GM18507 (cell line): ENCODE measurements at regions not wholly inside any gene's neighbourhood (a gene's known extent, or its start where the extent isn't known, plus 50 kb on each side); places are given as distances from the start of the nearest gene placed in this dataset.
"Not testable (repeated sequence)": the region's sequence is repeated elsewhere in the genome, so short reads cannot be mapped to it uniquely, and the experiment has no call there.

ENCODE experiments used
- DNase-seq: peaks from one replicate; pipeline ENCODE4 v3.0.0; 2011; ENCODE audit warnings: low read depth; ENCODE audit not compliant: insufficient read length; ENCODE audit errors: extremely low spot score
- FAIRE-seq: peaks from 2 replicates; lab custom pipeline; 2011; peaks lifted over from hg19 to GRCh38; lab: Jason Lieb, UNC

DNA sequence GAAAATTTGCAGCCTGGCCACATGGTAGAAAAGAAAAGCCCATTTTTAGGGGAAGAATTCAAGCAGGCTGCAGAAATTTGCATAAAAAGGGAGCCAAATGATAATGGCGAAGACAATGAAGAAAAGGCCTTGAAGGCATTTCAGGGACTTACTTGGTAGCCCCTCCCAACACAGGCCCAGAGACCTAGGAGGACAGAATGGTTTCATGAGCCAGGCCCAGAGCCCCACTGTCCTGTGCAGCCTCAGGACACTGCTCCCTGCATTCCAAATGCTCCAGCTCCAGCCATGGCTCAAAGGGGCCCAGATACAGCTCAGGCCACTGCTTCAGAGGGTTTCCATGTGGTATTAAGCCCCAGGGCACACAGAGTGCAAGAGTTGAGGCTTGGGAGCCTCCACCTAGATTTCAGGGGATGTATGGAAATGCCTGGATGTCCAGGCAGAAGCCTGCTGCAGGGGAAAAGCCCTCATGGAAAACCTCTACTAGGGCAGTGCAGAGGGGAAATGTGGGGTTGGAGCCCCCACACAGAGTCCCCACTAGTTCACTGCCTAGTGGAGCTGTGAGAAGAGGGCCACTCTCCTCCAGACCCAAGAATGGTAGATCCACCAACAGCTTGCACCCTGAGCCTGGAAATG is 271.7 kb upstream of the KLF3 start:
- no peak for DNase-seq
- no peak for FAIRE-seq

GRCh38 chr4:38396091-38396490 is 267.9 kb upstream of the KLF3 start:
- no peak for DNase-seq
- no peak for FAIRE-seq

GRCh38 chr4:38396845-38397547 is 267.0 kb upstream of the KLF3 start:
- no peak for FAIRE-seq
- DNase-seq = no peak

- DNase-seq (no peak), FAIRE-seq (no peak)
Measured at GRCh38 chr4:38400946-38401345, 263.1 kb upstream of the KLF3 start.

DNA sequence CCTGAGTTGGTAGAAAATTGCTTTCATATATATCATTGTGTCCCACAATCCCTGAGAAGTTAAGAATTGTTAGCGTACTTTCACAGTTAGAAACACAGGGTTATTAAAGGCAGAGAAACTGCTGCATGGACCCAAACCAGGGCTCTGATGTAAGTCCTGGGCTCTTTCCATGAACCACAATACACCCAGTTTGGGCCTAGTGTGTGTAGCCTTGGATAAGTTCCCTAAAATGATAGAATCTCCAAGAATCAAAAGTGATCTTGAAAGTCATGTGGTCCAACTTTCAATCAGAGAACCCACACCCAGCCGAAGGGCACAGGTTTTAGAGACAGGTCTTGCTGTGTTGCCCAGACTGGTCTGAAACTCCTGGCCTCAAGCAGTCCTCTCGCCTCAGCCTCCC is 257.8 kb upstream of the KLF3 start:
- DNase-seq = no peak
- no peak for FAIRE-seq

- FAIRE-seq = no peak
- no peak for DNase-seq
Measured at GRCh38 chr4:38409852-38410251, 254.1 kb upstream of the KLF3 start.

DNA sequence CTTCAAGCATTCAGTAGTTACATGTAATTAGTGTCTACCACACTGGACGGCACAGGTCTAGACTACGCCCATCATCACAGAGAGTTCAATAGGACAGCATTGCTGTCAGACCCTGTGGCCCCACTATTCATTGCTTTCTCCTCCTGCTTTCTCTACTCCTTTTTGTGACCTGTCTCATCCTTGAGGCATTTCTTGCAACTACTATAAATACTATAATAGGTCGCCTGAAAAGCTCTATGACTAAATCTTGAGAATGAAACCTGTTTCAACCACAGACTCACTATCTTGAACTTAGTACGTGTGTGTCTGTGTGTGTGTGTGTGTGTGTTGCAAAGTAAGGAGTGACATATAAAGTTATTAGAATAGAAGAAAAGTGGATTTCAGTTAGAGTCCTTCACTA is 252.9 kb upstream of the KLF3 start:
- DNase-seq (peak; percentile 9), FAIRE-seq (peak; percentile 69)

- DNase-seq (no peak), FAIRE-seq (no peak)
Measured at GRCh38 chr4:38411981-38412536, 251.9 kb upstream of the KLF3 start.

GRCh38 chr4:38413524-38414341 is 250.3 kb upstream of the KLF3 start:
- DNase-seq (no peak), FAIRE-seq (no peak)

GRCh38 chr4:38414410-38414809 is 249.6 kb upstream of the KLF3 start:
- no peak for DNase-seq
- FAIRE-seq = no peak

- no peak for FAIRE-seq
- no peak for DNase-seq
Measured at GRCh38 chr4:38415682-38416081, 248.3 kb upstream of the KLF3 start.

GRCh38 chr4:38416450-38417014 is 247.5 kb upstream of the KLF3 start:
- FAIRE-seq (no peak), DNase-seq (no peak)

DNA sequence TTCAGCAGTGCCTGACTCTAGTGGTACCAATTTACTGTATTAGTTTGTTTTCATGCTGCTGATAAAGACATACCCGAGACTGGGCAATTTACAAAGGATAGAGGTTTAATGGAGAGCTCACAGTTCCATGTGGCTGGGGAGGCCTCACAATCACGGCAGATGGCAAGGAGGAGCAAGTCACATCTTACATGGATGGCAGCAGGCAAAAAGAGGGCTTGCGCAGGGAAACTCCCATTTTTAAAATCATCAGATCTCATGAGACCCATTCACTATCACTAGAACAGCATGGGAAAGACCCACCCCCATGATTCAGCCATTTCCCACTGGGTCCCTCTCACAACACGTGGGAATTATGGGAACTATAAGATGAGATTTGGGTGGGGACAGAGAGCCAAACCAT is 243.7 kb upstream of the KLF3 start:
- not testable (repeated sequence) for FAIRE-seq, DNase-seq

GRCh38 chr4:38422850-38423249 is 241.1 kb upstream of the KLF3 start:
- DNase-seq = no peak
- FAIRE-seq = no peak

GRCh38 chr4:38424151-38424871 is 239.7 kb upstream of the KLF3 start:
- DNase-seq = no peak
- FAIRE-seq = no peak

GRCh38 chr4:38426532-38426931 is 237.5 kb upstream of the KLF3 start:
- FAIRE-seq = no peak
- no peak for DNase-seq

DNA sequence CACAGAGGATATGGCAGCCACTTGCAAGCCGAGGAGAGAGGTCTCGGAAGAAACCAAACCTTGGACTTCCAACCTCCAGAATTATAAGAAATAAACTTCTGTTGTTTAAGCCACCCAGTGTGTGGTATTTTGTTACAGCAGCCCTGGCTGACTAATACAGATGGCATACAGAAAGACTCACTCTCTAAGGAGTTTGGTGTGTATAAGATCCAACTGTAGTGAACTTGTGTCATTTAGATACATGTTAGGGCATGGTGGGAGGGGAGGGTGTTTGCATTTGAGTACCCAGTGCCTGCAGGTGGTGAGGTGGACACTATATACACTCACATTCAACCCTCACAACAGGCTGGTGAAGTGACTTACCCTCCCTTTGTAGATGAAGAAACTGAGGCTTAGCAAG is 233.2 kb upstream of the KLF3 start:
- DNase-seq = no peak
- no peak for FAIRE-seq

- DNase-seq (no peak), FAIRE-seq (peak; percentile 33)
Measured at GRCh38 chr4:38442073-38442788, 221.8 kb upstream of the KLF3 start.
